GM23338 (cell line): ENCODE measurements at regions not wholly inside any gene's neighbourhood (a gene's known extent, or its start where the extent isn't known, plus 50 kb on each side); places are given as distances from the start of the nearest gene placed in this dataset.

Source experiments
- ATAC-seq: fragments of 200-7000 bp; cut with Tn5 transposase; 3 replicates; pipeline ENCODE4 v1.9.1; 2020
- DNase-seq: peaks from one replicate; pipeline ENCODE4 v3.0.0-alpha.2; 2015; ENCODE audit warnings: low spot score
- H2AFZ ChIP-seq: fragments of 200-600 bp; sonication (generic); 2 replicates; pipeline ENCODE4 v1.8.0; 2016; ENCODE audit warnings: antibody characterized with exemption, mild to moderate bottlenecking, moderate library complexity
- H3F3A ChIP-seq: fragments of 200-600 bp; sonication (generic); replicated peaks from 2 replicates; pipeline ENCODE4 v1.8.0; 2017; ENCODE audit warnings: antibody characterized with exemption, mixed run types, low read depth
- H3K27ac ChIP-seq: fragments of 200-600 bp; sonication (generic); 2 replicates; pipeline ENCODE4 v1.6.1; 2016; ENCODE audit warnings: low read depth
- H3K27me3 ChIP-seq: fragments of 200-600 bp; sonication (generic); 2 replicates; pipeline ENCODE4 v1.8.0; 2016; ENCODE audit warnings: mild to moderate bottlenecking, mixed run types, moderate library complexity; ENCODE audit not compliant: insufficient read depth
- H3K36me3 ChIP-seq: fragments of 200-600 bp; sonication (generic); 2 replicates; pipeline ENCODE4 v1.8.0; 2016; ENCODE audit warnings: mild to moderate bottlenecking; ENCODE audit not compliant: insufficient read depth
- H3K4me1 ChIP-seq: fragments of 200-600 bp; sonication (generic); 2 replicates; pipeline ENCODE4 v1.8.0; 2016; ENCODE audit warnings: mild to moderate bottlenecking, moderate library complexity; ENCODE audit not compliant: insufficient read depth
- H3K4me2 ChIP-seq: fragments of 200-600 bp; sonication (generic); 2 replicates; pipeline ENCODE4 v1.7.1; 2017; ENCODE audit warnings: mixed run types
- H3K4me3 ChIP-seq: fragments of 200-600 bp; sonication (generic); 2 replicates; pipeline ENCODE4 v1.6.1; 2016; ENCODE audit warnings: mixed run types
- H3K79me2 ChIP-seq: fragments of 200-600 bp; sonication (generic); replicated peaks from 2 replicates; pipeline ENCODE4 v1.8.0; 2017; ENCODE audit warnings: mild to moderate bottlenecking; ENCODE audit not compliant: insufficient read depth
- H3K9me2 ChIP-seq: fragments of 200-600 bp; sonication (generic); 2 replicates; pipeline ENCODE4 v1.8.0; 2017; ENCODE audit not compliant: insufficient read depth
- H4K20me1 ChIP-seq: fragments of 200-600 bp; sonication (generic); replicated peaks from 2 replicates; pipeline ENCODE4 v1.8.0; 2017; ENCODE audit warnings: mild to moderate bottlenecking; ENCODE audit not compliant: insufficient read depth
- H3K27ac Mint-ChIP-seq: 2 replicates; pipeline ENCODE4 v1.8.0; 2020; ENCODE audit warnings: inconsistent platforms, mild to moderate bottlenecking, moderate library complexity, mixed read lengths
- H3K27me3 Mint-ChIP-seq: 3 replicates; pipeline ENCODE4 v1.8.0; 2022; ENCODE audit warnings: low read depth, mild to moderate bottlenecking, moderate library complexity, mixed read lengths, inconsistent platforms; ENCODE audit not compliant: insufficient read depth, poor library complexity
- H3K36me3 Mint-ChIP-seq: 3 replicates; pipeline ENCODE4 v1.8.0; 2021; ENCODE audit warnings: low read depth, mild to moderate bottlenecking, inconsistent platforms, moderate library complexity, mixed read lengths
- H3K4me1 Mint-ChIP-seq: 3 replicates; pipeline ENCODE4 v1.8.0; 2020; ENCODE audit warnings: mild to moderate bottlenecking, inconsistent platforms, mixed read lengths
- H3K4me3 Mint-ChIP-seq: 3 replicates; pipeline ENCODE4 v1.8.0; 2021; ENCODE audit warnings: moderate library complexity, mild to moderate bottlenecking, inconsistent platforms, mixed read lengths
- H3K9me3 Mint-ChIP-seq: 3 replicates; pipeline ENCODE4 v1.8.0; 2020; ENCODE audit warnings: moderate library complexity, mild to moderate bottlenecking, inconsistent platforms, mixed read lengths
- ETS1 ChIP-seq: IDR thresholded peaks from 2 replicates; pipeline ENCODE4 v1.6.1; 2016; ENCODE audit warnings: antibody characterized with exemption
- EZH2phosphoT487 ChIP-seq: fragments of 200-600 bp; sonication (generic); IDR thresholded peaks from one replicate; pipeline ENCODE4 v1.8.1; 2018; ENCODE audit warnings: antibody characterized with exemption; ENCODE audit not compliant: unreplicated experiment
- NANOG ChIP-seq: IDR thresholded peaks from 2 replicates; pipeline ENCODE4 v1.6.1; 2016; ENCODE audit warnings: antibody characterized with exemption, borderline replicate concordance
- POLR2AphosphoS5 ChIP-seq: IDR thresholded peaks from 2 replicates; pipeline ENCODE4 v1.6.1; 2016; ENCODE audit warnings: antibody characterized with exemption, low read depth
- REST ChIP-seq: IDR thresholded peaks from one replicate; pipeline ENCODE4 v1.6.1; 2018; ENCODE audit warnings: antibody characterized with exemption; ENCODE audit not compliant: unreplicated experiment
- ZNF114 ChIP-seq: fragments of 250-450 bp; sonication (Bioruptor Pico); IDR thresholded peaks from 2 replicates; pipeline ENCODE4 v1.5.0; 2020; ENCODE audit warnings: mild to moderate bottlenecking, moderate library complexity
- ZNF462 ChIP-seq: fragments of 250-450 bp; sonication (Bioruptor Pico); IDR thresholded peaks from 2 replicates; pipeline ENCODE4 v1.5.0; 2020; ENCODE audit warnings: mild to moderate bottlenecking, moderate library complexity

GRCh38 chr5:166119506-166119905 lies 2171.9 kb upstream of the WWC1 start:
- no peaks in the 10 kb centered on the region for H4K20me1 ChIP-seq
- no peaks in the 10 kb centered on the region for H3K36me3 ChIP-seq
- H3K4me3 ChIP-seq: no peak overlapping the region
- no peak overlapping the region for H3K4me3 Mint-ChIP-seq
- no peaks in the 10 kb centered on the region for H3K79me2 ChIP-seq
- TF ChIP-seq REST (no peak), EZH2phosphoT487 (no peak), NANOG (no peak)
- H3K9me2 ChIP-seq: no peaks in the 10 kb centered on the region
- H3K36me3 Mint-ChIP-seq: no peaks in the 10 kb centered on the region
- no peaks in the 10 kb centered on the region for H3K4me1 ChIP-seq
- no peaks in the 10 kb centered on the region for H3K27me3 ChIP-seq
- H3K4me2 ChIP-seq: no peak overlapping the region
- ATAC-seq (no peak), DNase-seq (no peak)
- H3K27me3 Mint-ChIP-seq: no peaks in the 10 kb centered on the region
- no peak overlapping the region for H3K27ac ChIP-seq
- H3F3A ChIP-seq: no peaks in the 10 kb centered on the region
- no peak overlapping the region for H2AFZ ChIP-seq
- H3K4me1 Mint-ChIP-seq: no peaks in the 10 kb centered on the region
- H3K9me3 Mint-ChIP-seq: no peaks in the 10 kb centered on the region
- no peak overlapping the region for H3K27ac Mint-ChIP-seq

- Mint-ChIP-seq H3K36me3 (peaks cover 3% of the 10 kb centered on the region; the same call in 1 of the 3 replicates), H3K27ac (no peak overlapping the region), H3K9me3 (peaks cover 4% of the 10 kb centered on the region; the same call in 1 of the 3 replicates), H3K4me1 (no peaks in the 10 kb centered on the region), H3K27me3 (no peaks in the 10 kb centered on the region), H3K4me3 (no peak overlapping the region)
- no peak overlapping the region for H3K27ac ChIP-seq
- no peak overlapping the region for H3K4me3 ChIP-seq
- no peaks in the 10 kb centered on the region for H4K20me1 ChIP-seq
- H3K36me3 ChIP-seq: no peaks in the 10 kb centered on the region
- DNase-seq (no peak), ATAC-seq (no peak)
- no peak overlapping the region for H3K4me2 ChIP-seq
- no peak overlapping the region; the same call in 1 of the 2 replicates for H2AFZ ChIP-seq
- no peaks in the 10 kb centered on the region for H3F3A ChIP-seq
- no peaks in the 10 kb centered on the region for H3K27me3 ChIP-seq
- no peaks in the 10 kb centered on the region for H3K9me2 ChIP-seq
- H3K79me2 ChIP-seq: no peaks in the 10 kb centered on the region
- TF ChIP-seq ZNF114 (CRISPR knock-in tag): no peak
- no peak for TF ChIP-seq ETS1
- no peak for TF ChIP-seq ZNF462 (CRISPR knock-in tag)
- no peak for TF ChIP-seq NANOG
- no peak for TF ChIP-seq REST
- no peak for TF ChIP-seq POLR2AphosphoS5
- no peaks in the 10 kb centered on the region for H3K4me1 ChIP-seq
Observed at GRCh38 chr5:166123717-166124116, 2167.7 kb upstream of the WWC1 start.
